Hepatocyte (in vitro differentiated cells): ENCODE measurements at regions not wholly inside any gene's neighbourhood (a gene's known extent, or its start where the extent isn't known, plus 50 kb on each side); places are given as distances from the start of the nearest gene placed in this dataset.

Experiments used
- DNase-seq: peaks from one replicate; pipeline ENCODE4 v3.0.0-alpha.2; 2016; ENCODE audit warnings: low spot score
- H2AFZ ChIP-seq: fragments of 200-600 bp; sonication (generic); 2 replicates; pipeline ENCODE4 v1.6.0; 2016; ENCODE audit warnings: antibody characterized with exemption, mild to moderate bottlenecking
- H3K27ac ChIP-seq: fragments of 200-600 bp; sonication (generic); 2 replicates; pipeline ENCODE4 v1.5.1; 2016; ENCODE audit warnings: mild to moderate bottlenecking
- H3K27me3 ChIP-seq: fragments of 200-600 bp; sonication (generic); 2 replicates; pipeline ENCODE4 v1.6.1; 2016
- H3K36me3 ChIP-seq: fragments of 200-600 bp; sonication (generic); replicated peaks from 2 replicates; pipeline ENCODE4 v1.5.1; 2016; ENCODE audit warnings: low read depth; ENCODE audit not compliant: insufficient read depth
- H3K4me1 ChIP-seq: fragments of 200-600 bp; sonication (generic); 2 replicates; pipeline ENCODE4 v1.5.1; 2016; ENCODE audit warnings: mild to moderate bottlenecking, moderate library complexity; ENCODE audit not compliant: insufficient read depth
- H3K4me2 ChIP-seq: fragments of 200-600 bp; sonication (generic); 2 replicates; pipeline ENCODE4 v1.6.0; 2016
- H3K4me3 ChIP-seq: fragments of 200-600 bp; sonication (generic); 2 replicates; pipeline ENCODE4 v1.5.1; 2016; ENCODE audit warnings: mild to moderate bottlenecking
- H3K79me2 ChIP-seq: fragments of 200-600 bp; sonication (generic); 2 replicates; pipeline ENCODE4 v1.6.0; 2017; ENCODE audit warnings: mild to moderate bottlenecking
- H3K9me2 ChIP-seq: fragments of 200-600 bp; sonication (generic); replicated peaks from 2 replicates; pipeline ENCODE4 v1.6.0; 2017; ENCODE audit warnings: mild to moderate bottlenecking; ENCODE audit not compliant: insufficient read depth
- H3K9me3 ChIP-seq: fragments of 200-600 bp; sonication (generic); 2 replicates; pipeline ENCODE4 v1.5.1; 2016; ENCODE audit warnings: low read depth, mild to moderate bottlenecking
- H4K20me1 ChIP-seq: fragments of 200-600 bp; sonication (generic); 2 replicates; pipeline ENCODE4 v1.6.0; 2016; ENCODE audit warnings: mild to moderate bottlenecking; ENCODE audit not compliant: insufficient read depth, poor library complexity, severe bottlenecking
- CTCF ChIP-seq: fragments of 200-600 bp; sonication (generic); IDR thresholded peaks from 2 replicates; pipeline ENCODE4 v1.5.1; 2016; ENCODE audit warnings: antibody characterized with exemption, mild to moderate bottlenecking; ENCODE audit not compliant: poor library complexity
- EZH2 ChIP-seq: fragments of 200-600 bp; sonication (generic); IDR thresholded peaks from 2 replicates; pipeline ENCODE4 v1.6.1; 2016; ENCODE audit warnings: antibody characterized with exemption, mild to moderate bottlenecking, borderline replicate concordance
- EZH2phosphoT487 ChIP-seq: fragments of 200-600 bp; sonication (generic); IDR thresholded peaks from one replicate; pipeline ENCODE4 v1.6.1; 2018; ENCODE audit warnings: antibody characterized with exemption, mild to moderate bottlenecking, low read depth, moderate library complexity; ENCODE audit not compliant: unreplicated experiment, severe bottlenecking
- WGBS: methylation state at CpG from one replicate; pipeline ENCODE4 v1.1.6; 2016; ENCODE audit warnings: low lambda C conversion rate; ENCODE audit errors: missing lambda C conversion rate; 5-methylcytosine and 5-hydroxymethylcytosine counted together

GRCh38 chr12:127779301-127780045 is 487.5 kb upstream of the TMEM132C start:
- H3K27me3 ChIP-seq = no peaks in the 10 kb centered on the region
- H3K4me2 ChIP-seq = no peak overlapping the region
- 70% methylated on average over 12 of the region's 12 CpGs for WGBS
- H3K4me3 ChIP-seq = no peak overlapping the region
- H3K9me2 ChIP-seq = no peaks in the 10 kb centered on the region
- H4K20me1 ChIP-seq = no peaks in the 10 kb centered on the region
- H3K9me3 ChIP-seq = no peaks in the 10 kb centered on the region
- TF ChIP-seq EZH2 = no peak
- no peak for TF ChIP-seq EZH2phosphoT487
- no peak for TF ChIP-seq CTCF
- no peak overlapping the region for H2AFZ ChIP-seq
- H3K27ac ChIP-seq = no peak overlapping the region
- no peaks in the 10 kb centered on the region for H3K36me3 ChIP-seq
- H3K79me2 ChIP-seq = no peaks in the 10 kb centered on the region
- no peaks in the 10 kb centered on the region for H3K4me1 ChIP-seq
- DNase-seq = no peak

GRCh38 chr12:127780881-127781280 is 486.1 kb upstream of the TMEM132C start:
- H3K79me2 ChIP-seq = no peaks in the 10 kb centered on the region
- DNase-seq = no peak
- H4K20me1 ChIP-seq = no peaks in the 10 kb centered on the region
- H3K27me3 ChIP-seq = no peaks in the 10 kb centered on the region
- H3K9me3 ChIP-seq = no peaks in the 10 kb centered on the region
- whole genome bisulfite sequencing = 58% methylated on average over 6 of the region's 6 CpGs
- no peak overlapping the region for H2AFZ ChIP-seq
- no peak overlapping the region for H3K4me3 ChIP-seq
- no peak overlapping the region for H3K4me2 ChIP-seq
- TF ChIP-seq CTCF (no peak), EZH2phosphoT487 (no peak)
- no peak overlapping the region for H3K27ac ChIP-seq
- H3K36me3 ChIP-seq = no peaks in the 10 kb centered on the region
- no peaks in the 10 kb centered on the region for H3K4me1 ChIP-seq
- H3K9me2 ChIP-seq = no peaks in the 10 kb centered on the region

GRCh38 chr12:127781336-127781735 is 485.6 kb upstream of the TMEM132C start:
- Histone ChIP-seq H3K36me3 (no peaks in the 10 kb centered on the region), H2AFZ (no peak overlapping the region), H3K4me3 (no peak overlapping the region), H3K79me2 (no peaks in the 10 kb centered on the region), H4K20me1 (no peaks in the 10 kb centered on the region), H3K9me3 (no peaks in the 10 kb centered on the region), H3K9me2 (no peaks in the 10 kb centered on the region), H3K4me2 (no peak overlapping the region), H3K27me3 (no peaks in the 10 kb centered on the region), H3K27ac (no peak overlapping the region), H3K4me1 (no peaks in the 10 kb centered on the region)
- TF ChIP-seq CTCF = no peak
- no peak for TF ChIP-seq EZH2phosphoT487
- no peak for TF ChIP-seq EZH2
- WGBS = 77% methylated on average over 5 of the region's 5 CpGs
- DNase-seq = no peak

- no peaks in the 10 kb centered on the region for H3K27me3 ChIP-seq
- H4K20me1 ChIP-seq = no peaks in the 10 kb centered on the region
- H2AFZ ChIP-seq = no peak overlapping the region
- no peaks in the 10 kb centered on the region for H3K9me2 ChIP-seq
- peak; percentile 23 for DNase-seq
- no peaks in the 10 kb centered on the region for H3K36me3 ChIP-seq
- no peak overlapping the region for H3K4me3 ChIP-seq
- H3K4me1 ChIP-seq = no peaks in the 10 kb centered on the region
- TF ChIP-seq CTCF = no peak
- no peak for TF ChIP-seq EZH2phosphoT487
- no peak for TF ChIP-seq EZH2
- no peaks in the 10 kb centered on the region for H3K79me2 ChIP-seq
- 67% methylated on average over 5 of the region's 5 CpGs for WGBS
- H3K27ac ChIP-seq = no peak overlapping the region
- H3K9me3 ChIP-seq = no peaks in the 10 kb centered on the region
- no peak overlapping the region for H3K4me2 ChIP-seq
Observed at GRCh38 chr12:127785540-127785939, 481.4 kb upstream of the TMEM132C start.
